ENCODE measurements at regions not wholly inside any gene's neighbourhood (a gene's known extent, or its start where the extent isn't known, plus 50 kb on each side); places are given as distances from the start of the nearest gene placed in this dataset.

DNA sequence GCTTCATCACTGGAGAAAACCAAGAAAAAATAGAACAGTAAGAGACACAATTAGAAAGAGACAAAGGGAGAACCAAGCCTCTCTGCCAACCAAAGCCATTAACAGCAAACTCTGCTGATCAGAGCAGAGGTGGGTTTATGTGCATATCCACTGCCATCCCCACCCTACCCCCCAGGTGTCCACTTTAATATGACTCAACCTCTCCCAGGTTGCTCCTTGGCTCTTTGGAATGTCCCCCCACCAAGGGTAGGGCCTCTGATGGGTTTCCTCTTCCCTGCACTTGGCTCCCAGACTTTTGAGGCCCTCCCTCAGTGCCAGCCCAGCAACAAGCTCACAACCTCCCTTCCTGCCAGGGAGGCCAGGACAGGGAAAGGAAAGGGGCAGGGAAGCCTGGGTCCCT, 104.8 kb downstream of the DMRTA2 start:
- H3K4me3 ChIP-seq (replicated peaks in 1 of 2; ENCODE audit: low read depth in 2 of 2, low read length in 2 of 2) = no peak overlapping the region
- DNase-seq (ENCODE audit: low read depth in 2 of 2) = no peak
- TF ChIP-seq, protein P1, sequence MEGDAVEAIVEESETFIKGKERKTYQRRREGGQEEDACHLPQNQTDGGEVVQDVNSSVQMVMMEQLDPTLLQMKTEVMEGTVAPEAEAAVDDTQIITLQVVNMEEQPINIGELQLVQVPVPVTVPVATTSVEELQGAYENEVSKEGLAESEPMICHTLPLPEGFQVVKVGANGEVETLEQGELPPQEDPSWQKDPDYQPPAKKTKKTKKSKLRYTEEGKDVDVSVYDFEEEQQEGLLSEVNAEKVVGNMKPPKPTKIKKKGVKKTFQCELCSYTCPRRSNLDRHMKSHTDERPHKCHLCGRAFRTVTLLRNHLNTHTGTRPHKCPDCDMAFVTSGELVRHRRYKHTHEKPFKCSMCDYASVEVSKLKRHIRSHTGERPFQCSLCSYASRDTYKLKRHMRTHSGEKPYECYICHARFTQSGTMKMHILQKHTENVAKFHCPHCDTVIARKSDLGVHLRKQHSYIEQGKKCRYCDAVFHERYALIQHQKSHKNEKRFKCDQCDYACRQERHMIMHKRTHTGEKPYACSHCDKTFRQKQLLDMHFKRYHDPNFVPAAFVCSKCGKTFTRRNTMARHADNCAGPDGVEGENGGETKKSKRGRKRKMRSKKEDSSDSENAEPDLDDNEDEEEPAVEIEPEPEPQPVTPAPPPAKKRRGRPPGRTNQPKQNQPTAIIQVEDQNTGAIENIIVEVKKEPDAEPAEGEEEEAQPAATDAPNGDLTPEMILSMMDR (IDR thresholded peaks at IDR 0.05; ENCODE audit: low read depth, low read length) = no peak

DNA sequence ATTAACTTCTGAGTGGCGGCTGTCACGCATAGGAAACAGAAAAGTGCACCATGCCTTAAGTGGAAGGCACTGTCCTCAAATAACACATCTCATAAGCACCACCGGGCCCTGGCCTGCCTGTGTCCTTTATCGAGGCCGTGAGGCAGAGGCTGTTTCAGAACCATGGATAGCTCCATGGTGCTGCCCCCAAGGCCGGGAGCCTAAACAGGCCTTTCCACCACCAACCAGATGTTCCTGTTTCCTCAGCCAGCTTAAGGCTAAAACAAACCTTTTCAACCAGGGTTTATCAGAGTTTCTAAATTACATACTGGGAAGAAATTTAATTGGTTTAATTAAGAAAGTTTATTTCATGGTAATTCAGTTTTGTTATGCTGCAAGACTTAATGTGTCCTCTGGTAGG, 114.4 kb downstream of the DMRTA2 start:
- TF ChIP-seq, protein P1 (IDR thresholded peaks at IDR 0.05; ENCODE audit: low read depth, low read length) = no peak

GRCh38 chr1:50305808-50306207, 117.4 kb downstream of the DMRTA2 start:
- DNase-seq (ENCODE audit: low read depth in 2 of 2) = no peak
- no peak overlapping the region for H3K4me3 ChIP-seq (replicated peaks in 1 of 2; ENCODE audit: low read depth in 2 of 2, low read length in 2 of 2)
- TF ChIP-seq, protein P1 (IDR thresholded peaks at IDR 0.05; ENCODE audit: low read depth, low read length) = no peak

More for the DNA sequence above, 114.4 kb downstream of the DMRTA2 start:
- peak; percentile 18 to 42 for DNase-seq (ENCODE audit: low read depth in 2 of 2)
- H3K4me3 ChIP-seq (replicated peaks in 1 of 2; ENCODE audit: low read depth in 2 of 2, low read length in 2 of 2) = no peak overlapping the region

DNA sequence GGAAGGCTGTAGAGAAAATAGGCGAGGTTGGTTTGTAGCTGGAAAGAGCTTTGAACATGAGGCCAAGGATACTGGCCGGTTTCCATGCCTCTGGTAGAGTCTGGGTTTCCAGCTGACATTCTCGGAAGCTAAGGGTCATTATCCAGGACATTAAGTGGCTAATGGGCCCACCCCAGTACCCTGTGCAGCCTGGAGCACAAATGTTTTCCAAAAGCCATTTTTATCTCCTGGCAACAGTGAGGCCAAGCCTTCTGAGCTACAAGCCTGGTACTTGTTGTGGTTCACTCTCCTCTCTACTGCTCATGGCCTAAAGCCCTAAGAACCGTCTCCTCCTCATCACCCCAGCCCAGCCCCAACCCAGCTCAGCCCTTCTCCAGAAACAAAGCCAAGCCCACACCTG, 122.9 kb downstream of the DMRTA2 start:
- TF ChIP-seq, protein P1 (IDR thresholded peaks at IDR 0.05; ENCODE audit: low read depth, low read length) = no peak
- DNase-seq (ENCODE audit: low read depth in 2 of 2) = no peak
- H3K4me3 ChIP-seq (replicated peaks in 1 of 2; ENCODE audit: low read depth in 2 of 2, low read length in 2 of 2) = no peak overlapping the region

- no peak for DNase-seq (ENCODE audit: low read depth in 2 of 2)
- H3K4me3 ChIP-seq (replicated peaks in 1 of 2; ENCODE audit: low read depth in 2 of 2, low read length in 2 of 2) = no peak overlapping the region
- TF ChIP-seq, protein P1 (IDR thresholded peaks at IDR 0.05; ENCODE audit: low read depth, low read length) = no peak
Measured at GRCh38 chr1:50295566-50295965, 127.7 kb downstream of the DMRTA2 start.

GRCh38 chr1:50292276-50292675, 131.0 kb downstream of the DMRTA2 start:
- H3K4me3 ChIP-seq (replicated peaks in 1 of 2; ENCODE audit: low read depth in 2 of 2, low read length in 2 of 2) = no peak overlapping the region
- no peak for DNase-seq (ENCODE audit: low read depth in 2 of 2)
- TF ChIP-seq, protein P1 (IDR thresholded peaks at IDR 0.05; ENCODE audit: low read depth, low read length) = no peak

DNA sequence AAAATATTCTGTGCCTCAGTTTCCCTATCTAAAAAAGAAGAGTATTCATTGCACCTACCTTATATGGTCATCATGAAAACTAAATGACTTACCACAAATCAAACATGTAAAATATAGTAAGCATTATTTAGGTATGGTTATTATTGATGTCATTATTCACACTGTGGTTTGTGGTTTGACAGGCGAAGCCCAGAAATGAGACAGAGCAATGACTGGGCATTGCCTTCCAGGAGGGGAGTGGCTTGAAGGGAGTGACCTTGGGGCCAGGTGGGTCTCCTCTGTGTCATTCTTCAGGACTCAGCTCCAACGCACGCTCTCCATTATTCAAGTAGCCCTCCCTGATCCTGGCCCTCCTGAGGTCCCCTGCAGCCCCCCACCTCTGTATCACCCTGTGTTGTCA, 133.7 kb downstream of the DMRTA2 start:
- H3K4me3 ChIP-seq (replicated peaks in 1 of 2; ENCODE audit: low read depth in 2 of 2, low read length in 2 of 2) = no peak overlapping the region
- no peak for DNase-seq (ENCODE audit: low read depth in 2 of 2)
- TF ChIP-seq, protein P1 (IDR thresholded peaks at IDR 0.05; ENCODE audit: low read depth, low read length) = no peak
